ENCODE measurements at regions not wholly inside any gene's neighbourhood (a gene's known extent, or its start where the extent isn't known, plus 50 kb on each side); places are given as distances from the start of the nearest gene placed in this dataset.

- TF ChIP-seq CTCF (IDR thresholded peaks at IDR 0.05 in 4 of 5, conservative IDR thresholded peaks at IDR 0.05 in 1 of 5) (no peak), POLR2A (IDR thresholded peaks at IDR 0.05) (no peak)
Observed at GRCh38 chr1:10904396-10905358, 107.8 kb upstream of the TARDBP start.

Data from gastrocnemius medialis (tissue), 4 donors.